Astrocyte (in vitro differentiated cells and primary cell): ENCODE measurements at regions not wholly inside any gene's neighbourhood (a gene's known extent, or its start where the extent isn't known, plus 50 kb on each side); places are given as distances from the start of the nearest gene placed in this dataset.

Experiments
- DNase-seq: peaks from one replicate; pipeline ENCODE4 v3.0.0-alpha.2; 2010; ENCODE audit warnings: low read depth
- FAIRE-seq: peaks from 2 replicates; lab custom pipeline; 2011; peaks lifted over from hg19 to GRCh38; lab: Jason Lieb, UNC
- H2AFZ ChIP-seq: 2 replicates; pipeline ENCODE4 v1.6.0; 2012; ENCODE audit warnings: low read depth, low read length, inconsistent platforms
- H3K27ac ChIP-seq: 2 replicates; pipeline ENCODE4 v1.5.1; 2011; ENCODE audit warnings: low read depth, low read length, inconsistent platforms
- H3K27me3 ChIP-seq: 2 replicates; pipeline ENCODE4 v1.6.0; 2011; ENCODE audit warnings: low read length, inconsistent platforms; ENCODE audit not compliant: insufficient read depth
- H3K36me3 ChIP-seq: 2 replicates; pipeline ENCODE4 v1.5.1; 2011; ENCODE audit warnings: low read length, inconsistent platforms; ENCODE audit not compliant: insufficient read depth
- H3K4me1 ChIP-seq: 2 replicates; pipeline ENCODE4 v1.5.1; 2011; ENCODE audit warnings: low read length, inconsistent platforms; ENCODE audit not compliant: insufficient read depth
- H3K4me2 ChIP-seq: 2 replicates; pipeline ENCODE4 v1.6.0; 2012; ENCODE audit warnings: low read length, inconsistent platforms
- H3K4me3 ChIP-seq: 2 replicates; pipeline ENCODE4 v1.5.1; 2011; ENCODE audit warnings: low read depth, mild to moderate bottlenecking, low read length, inconsistent platforms; ENCODE audit not compliant: insufficient read depth
- H3K79me2 ChIP-seq: 2 replicates; pipeline ENCODE4 v1.6.0; 2012; ENCODE audit warnings: mild to moderate bottlenecking, low read length, inconsistent platforms; ENCODE audit not compliant: insufficient read depth
- H3K9ac ChIP-seq: 2 replicates; pipeline ENCODE4 v1.6.0; 2012; ENCODE audit warnings: mild to moderate bottlenecking, low read length, inconsistent platforms
- H3K9me3 ChIP-seq: 2 replicates; pipeline ENCODE4 v1.5.1; 2012; ENCODE audit warnings: low read depth, mild to moderate bottlenecking, low read length, inconsistent platforms; ENCODE audit not compliant: insufficient read depth
- H4K20me1 ChIP-seq: 2 replicates; pipeline ENCODE4 v1.6.0; 2012; ENCODE audit warnings: low read length, inconsistent platforms; ENCODE audit not compliant: insufficient read depth
- H3K27ac Mint-ChIP-seq: one replicate; pipeline ENCODE4 v1.8.0; 2021; ENCODE audit warnings: mild to moderate bottlenecking, mixed read lengths; ENCODE audit not compliant: unreplicated experiment
- H3K27me3 Mint-ChIP-seq: one replicate; pipeline ENCODE4 v1.8.0; 2021; ENCODE audit warnings: low read depth, mixed read lengths; ENCODE audit not compliant: unreplicated experiment
- H3K36me3 Mint-ChIP-seq: one replicate; pipeline ENCODE4 v1.8.0; 2021; ENCODE audit warnings: low read depth, mixed read lengths; ENCODE audit not compliant: unreplicated experiment
- H3K4me1 Mint-ChIP-seq: one replicate; pipeline ENCODE4 v1.8.0; 2021; ENCODE audit warnings: low read depth, mixed read lengths; ENCODE audit not compliant: unreplicated experiment
- H3K4me3 Mint-ChIP-seq: one replicate; pipeline ENCODE4 v1.8.0; 2021; ENCODE audit warnings: mild to moderate bottlenecking, moderate library complexity, mixed read lengths; ENCODE audit not compliant: unreplicated experiment
- H3K9me3 Mint-ChIP-seq: one replicate; pipeline ENCODE4 v1.8.0; 2021; ENCODE audit warnings: mild to moderate bottlenecking, mixed read lengths; ENCODE audit not compliant: unreplicated experiment
- CTCF ChIP-seq: IDR thresholded peaks from 2 replicates; pipeline ENCODE4 v1.5.1; 2011; ENCODE audit warnings: low read depth, mild to moderate bottlenecking, inconsistent platforms, low read length, moderate library complexity; ENCODE audit not compliant: insufficient read depth
- EZH2 ChIP-seq: IDR thresholded peaks from 2 replicates; pipeline ENCODE4 v1.6.1; 2012; ENCODE audit warnings: mild to moderate bottlenecking, low read length, inconsistent platforms; ENCODE audit not compliant: insufficient read depth

GRCh38 chr6:23340271-23340670, 770.9 kb downstream of the HDGFL1 start:
- Histone ChIP-seq H3K36me3 (no peaks in the 10 kb centered on the region), H4K20me1 (no peaks in the 10 kb centered on the region), H3K4me3 (no peak overlapping the region), H3K4me2 (no peak overlapping the region), H3K27ac (no peak overlapping the region), H3K27me3 (no peaks in the 10 kb centered on the region), H3K4me1 (no peaks in the 10 kb centered on the region), H2AFZ (no peak overlapping the region), H3K9ac (no peak overlapping the region), H3K79me2 (no peaks in the 10 kb centered on the region), H3K9me3 (no peaks in the 10 kb centered on the region)
- Mint-ChIP-seq H3K4me1 (no peaks in the 10 kb centered on the region), H3K27me3 (no peaks in the 10 kb centered on the region), H3K9me3 (no peaks in the 10 kb centered on the region), H3K36me3 (no peaks in the 10 kb centered on the region), H3K27ac (no peak overlapping the region), H3K4me3 (no peak overlapping the region)
- DNase-seq (no peak), FAIRE-seq (no peak)
- TF ChIP-seq EZH2 (no peak), CTCF (no peak)

- H3K4me3 Mint-ChIP-seq: no peak overlapping the region
- Histone ChIP-seq H3K36me3 (no peaks in the 10 kb centered on the region), H3K27me3 (no peaks in the 10 kb centered on the region), H4K20me1 (no peaks in the 10 kb centered on the region), H3K27ac (no peak overlapping the region), H3K4me2 (no peak overlapping the region), H3K4me3 (no peak overlapping the region), H3K4me1 (no peaks in the 10 kb centered on the region), H3K9me3 (no peaks in the 10 kb centered on the region), H3K9ac (no peak overlapping the region), H2AFZ (no peak overlapping the region), H3K79me2 (no peaks in the 10 kb centered on the region)
- H3K4me1 Mint-ChIP-seq: no peaks in the 10 kb centered on the region
- no peaks in the 10 kb centered on the region for H3K9me3 Mint-ChIP-seq
- no peak for DNase-seq
- no peaks in the 10 kb centered on the region for H3K36me3 Mint-ChIP-seq
- no peak for FAIRE-seq
- TF ChIP-seq EZH2 (no peak), CTCF (no peak)
- no peak overlapping the region for H3K27ac Mint-ChIP-seq
- H3K27me3 Mint-ChIP-seq: no peaks in the 10 kb centered on the region
Measured at GRCh38 chr6:23343610-23344306, 774.4 kb downstream of the HDGFL1 start.

GRCh38 chr6:23348185-23348584, 777.8 kb upstream of the NRSN1 start:
- H3K79me2 ChIP-seq: no peaks in the 10 kb centered on the region
- H3K4me3 Mint-ChIP-seq: no peak overlapping the region

More at GRCh38 chr6:23348185-23348584, 777.8 kb upstream of the NRSN1 start:
- Histone ChIP-seq H3K4me2 (no peak overlapping the region), H4K20me1 (no peaks in the 10 kb centered on the region), H3K36me3 (no peaks in the 10 kb centered on the region), H3K4me1 (no peaks in the 10 kb centered on the region), H3K27me3 (no peaks in the 10 kb centered on the region), H3K27ac (no peak overlapping the region), H3K9me3 (no peaks in the 10 kb centered on the region), H3K4me3 (no peak overlapping the region), H3K9ac (no peak overlapping the region), H2AFZ (no peak overlapping the region)
- FAIRE-seq: no peak
- Mint-ChIP-seq H3K9me3 (no peaks in the 10 kb centered on the region), H3K36me3 (no peaks in the 10 kb centered on the region), H3K27ac (no peak overlapping the region), H3K27me3 (peaks cover 1% of the 10 kb centered on the region), H3K4me1 (no peaks in the 10 kb centered on the region)
- DNase-seq: no peak
- TF ChIP-seq EZH2: no peak
- no peak for TF ChIP-seq CTCF
